Activated effector memory CD4-positive, alpha-beta T cell treated with anti-CD3 and anti-CD28 coated beads, Interleukin-2, amount 50 U/mL, for 16 hours (primary cell): ENCODE measurements at regions not wholly inside any gene's neighbourhood (a gene's known extent, or its start where the extent isn't known, plus 50 kb on each side); places are given as distances from the start of the nearest gene placed in this dataset.
"Not testable (repeated sequence)": the region's sequence is repeated elsewhere in the genome, so short reads cannot be mapped to it uniquely, and the experiment has no call there.

Source experiments
- DNase-seq: peaks from one replicate; pipeline ENCODE4 v3.0.0-alpha.2; 2020

GRCh38 chr6:40881501-40881900 lies 157.5 kb downstream of the UNC5CL start:
- no peak for DNase-seq

DNA sequence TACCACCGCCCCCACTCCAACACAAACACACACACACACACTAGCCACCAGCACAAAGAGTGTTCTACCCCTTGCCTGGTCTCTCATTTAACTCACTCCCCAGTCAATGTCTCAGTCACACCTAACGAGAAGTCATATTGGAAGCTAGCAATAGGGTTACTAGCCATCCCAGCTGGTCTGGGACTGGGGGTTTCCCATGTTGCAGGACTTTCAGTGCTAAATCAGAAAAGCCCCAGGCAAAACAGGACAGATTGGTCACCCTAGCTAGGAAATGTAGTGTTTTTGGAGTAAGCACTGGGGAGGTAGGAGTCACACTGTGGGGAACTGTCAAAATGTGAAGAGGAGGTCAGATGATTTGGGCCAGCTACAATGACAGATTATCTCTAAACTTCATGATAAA lies 158.1 kb downstream of the UNC5CL start:
- DNase-seq, result no peak

GRCh38 chr6:40879169-40879568 lies 159.9 kb downstream of the UNC5CL start:
- DNase-seq, result no peak

DNA sequence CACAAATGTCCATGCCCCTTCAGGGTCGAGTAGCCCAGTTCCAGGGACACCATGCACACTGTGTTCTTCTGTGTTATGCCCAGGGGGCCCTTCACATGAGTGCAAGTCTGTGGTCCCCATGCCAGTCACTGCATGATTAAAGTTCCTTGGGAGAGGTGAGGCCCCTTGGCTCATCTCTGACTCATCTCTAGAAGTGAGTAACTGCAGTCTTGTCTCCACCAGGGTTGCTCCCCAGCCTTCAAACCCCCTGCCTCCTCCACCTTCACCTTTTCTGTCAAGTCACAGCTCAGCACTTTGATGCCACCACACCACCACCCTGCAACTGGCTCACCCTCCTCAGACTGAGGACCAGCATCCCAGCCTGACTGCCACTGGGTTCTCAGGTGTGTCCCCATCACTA lies 161.7 kb downstream of the UNC5CL start:
- no peak for DNase-seq

GRCh38 chr6:40876336-40876735 lies 162.7 kb downstream of the UNC5CL start:
- no peak for DNase-seq

DNA sequence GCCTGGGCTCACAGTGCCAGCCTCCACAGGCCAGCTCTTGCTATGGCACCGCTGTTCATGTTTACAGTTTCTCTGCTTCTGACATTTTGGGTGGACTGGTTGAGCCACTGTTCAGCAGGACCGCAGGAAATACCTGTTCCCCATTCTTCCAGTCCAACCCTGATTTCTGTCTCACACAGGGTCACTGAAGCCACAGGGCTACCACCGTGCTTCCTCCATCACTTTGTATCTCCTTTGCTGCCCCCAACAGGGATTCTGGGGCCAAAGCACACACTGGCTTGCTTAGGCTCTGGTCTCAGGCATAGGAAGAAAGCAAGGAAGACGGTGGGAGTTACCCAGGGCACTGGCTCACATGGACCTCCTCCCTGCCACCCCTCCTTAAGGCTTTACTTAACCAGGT lies 164.5 kb downstream of the UNC5CL start:
- DNase-seq, result no peak

- DNase-seq, result no peak
Measured at GRCh38 chr6:40871424-40871823, 167.6 kb downstream of the UNC5CL start.

GRCh38 chr6:40868089-40868865 lies 170.7 kb downstream of the UNC5CL start:
- not testable (repeated sequence) for DNase-seq

GRCh38 chr6:40867527-40867926 lies 171.5 kb downstream of the UNC5CL start:
- not testable (repeated sequence) for DNase-seq

GRCh38 chr6:40865259-40865658 lies 173.8 kb downstream of the UNC5CL start:
- DNase-seq, result not testable (repeated sequence)

GRCh38 chr6:40860443-40860842 lies 178.6 kb downstream of the UNC5CL start:
- DNase-seq, result no peak

GRCh38 chr6:40856271-40856670 lies 182.8 kb downstream of the UNC5CL start:
- DNase-seq, result no peak

DNA sequence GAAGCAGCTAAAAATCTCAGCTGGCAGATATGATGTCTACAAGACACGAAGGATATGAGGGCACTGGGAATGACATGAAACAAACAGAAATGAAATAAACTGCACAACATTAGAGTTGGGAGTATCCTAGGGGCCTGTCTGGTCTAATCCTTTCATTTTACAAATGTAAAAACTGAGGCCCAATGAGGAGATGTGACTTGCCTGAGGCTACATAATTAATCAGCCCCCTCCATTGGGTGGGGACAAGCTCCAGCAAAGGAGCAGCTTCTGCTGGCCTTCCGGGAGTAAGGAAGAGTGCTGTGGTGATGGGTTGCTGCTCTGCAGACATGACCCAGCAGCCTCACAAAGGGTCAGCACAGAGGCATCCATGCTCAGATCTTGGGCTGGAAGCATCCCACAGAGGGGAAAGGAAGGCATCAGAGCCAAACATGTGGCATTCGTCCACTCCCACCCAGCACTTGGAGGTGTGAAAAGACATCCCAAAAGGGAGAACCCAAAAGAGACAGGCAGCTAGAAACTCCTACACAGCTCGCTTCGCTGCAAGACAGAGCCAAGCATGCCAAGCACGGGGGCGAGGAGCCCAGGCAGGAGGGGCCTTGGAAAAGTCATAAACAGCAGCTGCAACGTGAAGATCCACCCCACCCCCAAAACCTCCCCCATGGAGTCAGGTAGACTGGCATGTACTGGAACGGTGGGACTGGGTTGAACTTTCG lies 183.7 kb downstream of the UNC5CL start:
- DNase-seq, result no peak

DNA sequence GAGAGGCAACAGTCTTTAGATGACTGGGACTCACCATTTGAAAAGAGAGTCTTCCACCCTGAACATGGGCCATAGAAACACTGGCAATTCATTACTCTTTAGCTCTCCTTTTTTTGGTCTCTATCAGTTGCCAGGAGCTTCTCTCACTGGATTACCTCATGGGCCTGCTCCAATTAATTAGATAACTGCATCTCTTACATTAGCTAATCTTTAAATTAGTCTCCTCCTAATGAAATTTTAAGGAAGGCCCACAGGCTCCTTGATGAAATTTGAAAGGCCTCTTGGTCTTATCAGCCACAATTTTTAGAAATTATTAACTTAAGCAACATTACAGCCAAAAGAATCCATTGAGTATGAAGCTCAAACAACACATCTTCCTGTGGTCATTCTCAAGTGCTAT lies 184.4 kb downstream of the UNC5CL start:
- no peak for DNase-seq

DNA sequence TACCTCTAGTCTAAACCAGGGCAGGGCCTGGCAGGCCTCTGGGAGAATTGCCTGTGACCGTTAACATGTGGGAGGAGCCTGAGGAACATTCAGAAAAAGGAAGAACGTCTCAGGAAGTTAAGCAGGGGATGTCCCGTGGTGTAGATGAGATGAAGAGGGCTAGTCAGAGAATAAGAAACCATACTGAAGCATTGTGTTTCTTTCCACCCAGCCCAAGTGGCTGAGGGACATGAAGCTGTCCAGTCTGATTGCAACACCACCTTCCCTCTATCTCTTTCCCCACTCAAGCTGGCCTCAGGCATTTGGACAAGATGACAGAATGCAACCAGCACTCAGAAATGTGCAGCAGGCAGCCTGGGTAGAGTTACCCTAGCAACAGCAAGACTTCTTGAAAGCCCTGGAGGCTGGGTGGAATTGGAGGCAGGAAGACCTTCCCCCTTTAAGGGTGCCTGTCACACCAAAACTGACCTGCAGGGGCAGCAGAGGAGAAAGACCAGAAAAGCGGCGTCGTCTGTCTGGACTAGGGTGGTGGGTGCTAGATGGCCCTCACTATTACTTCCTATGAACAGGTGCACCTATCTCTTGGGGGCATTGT lies 186.1 kb downstream of the UNC5CL start:
- DNase-seq, result no peak

DNA sequence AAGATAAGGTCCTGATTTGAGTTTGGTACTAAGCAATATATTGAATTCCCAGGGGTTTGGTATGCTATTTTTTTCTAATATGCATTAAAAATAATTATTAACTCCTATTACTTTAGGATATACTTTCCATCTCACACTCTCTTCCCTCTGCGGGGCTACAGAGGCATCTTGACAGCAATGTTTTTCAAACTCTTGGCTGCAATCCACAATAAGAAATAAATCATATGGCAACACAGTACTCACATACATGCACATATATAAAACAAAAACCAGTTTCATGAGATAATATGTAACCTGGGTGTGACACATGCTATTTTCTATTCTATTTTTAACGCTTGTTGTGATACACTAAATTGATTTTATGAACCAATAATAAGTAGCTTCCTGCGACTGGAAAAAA lies 189.5 kb downstream of the UNC5CL start:
- DNase-seq, result no peak

GRCh38 chr6:40848868-40849514 lies 190.0 kb downstream of the UNC5CL start:
- DNase-seq, result no peak

DNA sequence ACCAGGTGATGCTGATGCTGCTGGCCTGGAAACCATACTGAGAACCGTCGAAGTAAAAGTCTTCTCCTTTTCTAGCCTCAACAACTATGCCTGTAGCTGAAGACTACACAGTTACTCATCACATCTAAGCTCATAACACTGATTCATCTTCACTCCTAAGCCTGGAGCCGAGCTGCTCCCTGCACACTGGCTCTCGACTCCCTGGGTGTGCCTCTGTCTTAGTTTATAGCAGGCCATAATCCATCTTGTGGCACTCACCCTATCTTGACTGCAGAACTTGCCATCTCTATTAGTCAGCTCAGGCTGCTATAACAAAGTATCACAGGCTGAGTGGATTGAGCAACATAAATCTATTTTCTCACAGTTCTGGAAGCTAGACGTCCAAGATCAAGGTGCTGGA lies 191.0 kb downstream of the UNC5CL start:
- no peak for DNase-seq

GRCh38 chr6:40845553-40845952 lies 193.5 kb downstream of the UNC5CL start:
- no peak for DNase-seq

GRCh38 chr6:40844246-40844645 lies 194.8 kb downstream of the UNC5CL start:
- DNase-seq, result no peak

DNA sequence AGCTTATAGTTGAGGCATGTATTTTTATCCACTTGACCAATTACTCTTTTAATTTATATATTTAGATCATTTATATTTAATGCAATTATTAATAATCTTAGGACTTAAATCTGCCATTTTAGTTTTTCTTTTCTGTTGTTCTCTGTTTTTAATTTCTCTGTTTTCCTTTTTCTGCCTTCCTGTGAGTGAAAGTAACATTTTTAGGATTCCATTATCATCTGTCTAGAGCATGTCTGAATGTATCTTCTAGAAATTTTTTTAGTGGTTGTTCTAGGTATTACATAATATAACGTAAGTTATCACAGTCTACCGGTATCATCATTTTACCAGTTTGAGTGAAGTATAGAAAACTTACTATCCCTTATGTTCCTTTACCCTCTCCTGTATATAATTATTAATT lies 197.3 kb downstream of the UNC5CL start:
- no peak for DNase-seq

GRCh38 chr6:40832691-40833090 lies 206.3 kb downstream of the UNC5CL start:
- DNase-seq, result no peak

DNA sequence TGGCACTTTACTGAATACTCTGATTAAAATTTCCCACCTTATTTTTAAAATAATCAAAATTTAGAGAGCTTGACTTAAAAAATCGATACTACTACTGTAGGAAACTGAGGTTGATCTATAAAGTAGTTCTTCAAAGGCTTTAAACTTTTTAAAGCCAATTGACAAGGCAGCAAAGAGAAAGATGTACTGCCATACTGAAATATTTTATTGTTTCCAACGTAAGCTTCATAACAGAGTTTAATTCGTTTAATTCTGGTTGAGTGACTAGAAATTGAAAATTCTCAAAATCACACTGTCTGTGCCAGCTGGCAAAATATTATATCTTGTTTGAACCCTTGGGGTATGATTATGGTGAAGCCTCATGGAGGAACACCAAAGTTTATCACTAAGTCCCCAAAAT lies 207.6 kb downstream of the UNC5CL start:
- DNase-seq, result no peak

DNA sequence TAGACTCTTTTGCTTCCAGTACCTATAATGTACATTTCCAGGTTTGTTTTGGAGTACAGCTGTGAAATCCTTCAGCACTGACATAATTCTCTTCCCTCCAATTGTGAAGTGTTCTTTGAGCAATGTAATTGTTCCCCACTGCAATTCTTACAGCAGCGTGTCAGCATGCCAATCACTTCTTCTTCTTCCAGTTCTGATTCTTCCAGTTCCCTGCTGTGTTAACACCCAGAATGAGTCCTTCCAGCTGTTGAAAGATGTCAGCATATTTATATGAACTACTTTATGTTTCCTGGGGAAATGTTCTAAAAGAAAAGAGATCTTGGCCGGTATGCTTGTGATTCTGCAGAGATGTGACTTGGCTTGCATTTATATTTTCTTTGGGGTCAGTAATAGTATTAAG lies 213.9 kb downstream of the UNC5CL start:
- DNase-seq, result no peak
